GM21737 (cell line): ENCODE measurements at regions not wholly inside any gene's neighbourhood (a gene's known extent, or its start where the extent isn't known, plus 50 kb on each side); places are given as distances from the start of the nearest gene placed in this dataset.

Source experiments
- ATAC-seq: cut with Tn5 transposase; IDR thresholded peaks from one replicate; pipeline ENCODE4 v1.9.1; 2021; ENCODE audit warnings: mild to moderate bottlenecking, moderate library complexity; ENCODE audit not compliant: unreplicated experiment

- ATAC-seq = no peak
Measured at GRCh38 chr5:44868541-44868940, 59.8 kb downstream of the MRPS30 start.

- ATAC-seq = no peak
Measured at GRCh38 chr5:44869928-44870327, 61.2 kb downstream of the MRPS30 start.

GRCh38 chr5:44870430-44870829 is 61.7 kb downstream of the MRPS30 start:
- no peak for ATAC-seq

- no peak for ATAC-seq
Measured at GRCh38 chr5:44871401-44871800, 62.7 kb downstream of the MRPS30 start.

GRCh38 chr5:44875661-44876605 is 67.2 kb downstream of the MRPS30 start:
- ATAC-seq = peak; percentile 99

- ATAC-seq = no peak
Measured at GRCh38 chr5:44881266-44881665, 72.5 kb downstream of the MRPS30 start.

GRCh38 chr5:44884036-44884435 is 75.3 kb downstream of the MRPS30 start:
- no peak for ATAC-seq

- peak; percentile 92 for ATAC-seq
Measured at GRCh38 chr5:44885903-44886302, 77.2 kb downstream of the MRPS30 start.

- no peak for ATAC-seq
Measured at GRCh38 chr5:44887722-44888121, 79.0 kb downstream of the MRPS30 start.

GRCh38 chr5:44888435-44888834 is 79.7 kb downstream of the MRPS30 start:
- no peak for ATAC-seq

GRCh38 chr5:44891116-44891515 is 82.4 kb downstream of the MRPS30 start:
- no peak for ATAC-seq

GRCh38 chr5:44900273-44900954 is 91.7 kb downstream of the MRPS30 start:
- ATAC-seq = no peak

- ATAC-seq = no peak
Measured at GRCh38 chr5:44907396-44907795, 98.6 kb downstream of the MRPS30 start.

- no peak for ATAC-seq
Measured at GRCh38 chr5:44909004-44909403, 100.3 kb downstream of the MRPS30 start.

GRCh38 chr5:44911501-44911900 is 102.8 kb downstream of the MRPS30 start:
- no peak for ATAC-seq

GRCh38 chr5:44914221-44914620 is 105.5 kb downstream of the MRPS30 start:
- ATAC-seq = no peak

- no peak for ATAC-seq
Measured at GRCh38 chr5:44919560-44919959, 110.8 kb downstream of the MRPS30 start.

GRCh38 chr5:44927115-44927733 is 118.5 kb downstream of the MRPS30 start:
- ATAC-seq = no peak

GRCh38 chr5:44932922-44933585 is 124.3 kb downstream of the MRPS30 start:
- peak; percentile 93 for ATAC-seq

- peak; percentile 24 for ATAC-seq
Measured at GRCh38 chr5:44933686-44934085, 124.9 kb downstream of the MRPS30 start.

GRCh38 chr5:44935262-44935661 is 126.5 kb downstream of the MRPS30 start:
- ATAC-seq = no peak
